ENCODE measurements at regions not wholly inside any gene's neighbourhood (a gene's known extent, or its start where the extent isn't known, plus 50 kb on each side); places are given as distances from the start of the nearest gene placed in this dataset.
"Not testable (repeated sequence)": the region's sequence is repeated elsewhere in the genome, so short reads cannot be mapped to it uniquely, and the experiment has no call there.

DNA sequence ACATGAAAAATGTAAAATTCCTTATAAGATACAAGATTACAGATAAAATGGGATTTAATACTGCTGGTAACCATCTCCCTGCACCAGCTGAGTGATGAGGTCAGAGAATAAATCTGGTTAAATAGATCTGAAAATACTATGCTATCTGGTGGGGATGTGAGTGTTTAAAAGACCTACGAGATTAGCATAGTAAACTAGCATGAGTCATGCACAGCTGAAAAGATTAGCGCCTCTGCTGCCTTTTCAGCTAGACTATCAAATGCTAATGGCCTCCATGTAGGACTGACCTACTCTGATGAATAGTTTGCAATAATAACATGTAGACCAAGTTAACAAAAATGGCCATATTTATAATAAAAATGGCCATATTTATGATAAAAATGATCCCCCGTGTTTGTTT lies 553.3 kb downstream of the C6orf118 start:
- no peak overlapping the region for H3K27ac ChIP-seq
- no peak for DNase-seq (ENCODE audit: low read depth, low spot score)

GRCh38 chr6:164753517-164753916 lies 555.9 kb downstream of the C6orf118 start:
- no peak overlapping the region for H3K27ac ChIP-seq
- DNase-seq (ENCODE audit: low read depth, low spot score) = peak; percentile 6

DNA sequence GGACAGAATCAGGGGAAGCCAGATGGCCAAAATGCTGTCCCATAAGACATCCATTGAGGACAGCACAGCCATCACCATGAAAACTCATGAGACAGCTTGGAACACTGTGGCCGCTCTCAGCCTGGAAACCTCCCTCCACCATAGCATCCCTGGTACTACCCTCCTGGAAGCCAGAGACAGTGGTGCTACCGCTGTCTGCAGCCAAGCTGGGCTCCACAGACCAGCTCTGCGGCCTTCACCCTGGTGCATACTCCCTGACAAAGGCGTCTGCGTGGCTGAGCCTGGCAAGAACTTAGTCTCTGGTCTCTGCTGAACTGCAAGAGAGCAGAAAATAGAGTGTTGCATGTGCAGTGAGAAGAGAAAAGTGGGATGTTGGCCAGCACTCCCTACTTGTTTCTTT lies 558.0 kb downstream of the C6orf118 start:
- DNase-seq (ENCODE audit: low read depth, low spot score) = no peak
- no peak overlapping the region for H3K27ac ChIP-seq

GRCh38 chr6:164750128-164750527 lies 559.3 kb downstream of the C6orf118 start:
- no peak overlapping the region for H3K27ac ChIP-seq
- DNase-seq (ENCODE audit: low read depth, low spot score) = no peak

DNA sequence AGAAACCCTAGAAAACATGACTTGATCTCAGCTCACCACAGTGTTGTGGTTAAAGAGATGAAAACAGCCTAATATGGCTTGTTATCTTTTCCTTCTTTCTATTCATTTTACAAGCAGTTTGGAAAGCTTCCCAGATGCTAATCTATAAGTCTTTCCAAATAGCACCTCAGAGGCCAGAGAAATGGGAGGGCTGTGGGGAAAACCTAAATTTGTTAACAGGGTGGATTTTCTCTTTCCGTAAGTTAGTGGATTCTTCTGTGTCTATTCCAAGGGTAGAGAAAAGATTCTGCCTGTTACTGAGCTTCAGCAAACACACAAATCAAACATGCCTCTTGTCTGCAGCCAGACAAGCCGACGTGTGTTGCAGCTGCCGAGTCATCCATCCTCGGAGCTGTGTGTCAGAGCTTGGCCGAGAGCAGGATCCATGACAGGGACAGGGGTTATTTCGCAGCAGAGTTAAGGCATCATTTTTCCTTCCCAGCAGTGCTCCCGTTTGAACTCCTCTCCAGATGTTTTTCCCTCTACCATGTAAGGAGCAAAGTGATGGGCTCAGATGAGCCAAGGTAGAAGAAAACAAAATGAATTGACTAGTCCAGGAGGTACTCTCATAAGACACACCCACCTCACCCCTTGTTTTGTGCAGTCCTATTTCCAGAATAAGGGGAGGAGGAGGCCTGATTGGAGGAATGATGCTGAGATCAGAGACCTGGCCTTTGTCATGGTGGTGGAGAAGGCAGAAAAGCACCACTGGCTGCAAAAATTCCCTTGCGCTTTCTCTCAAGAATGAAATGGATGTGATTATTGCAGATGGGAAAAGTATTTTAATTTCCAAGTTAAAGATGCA lies 560.0 kb downstream of the C6orf118 start:
- peak; percentile 10 for DNase-seq (ENCODE audit: low read depth, low spot score)
- no peak overlapping the region for H3K27ac ChIP-seq

DNA sequence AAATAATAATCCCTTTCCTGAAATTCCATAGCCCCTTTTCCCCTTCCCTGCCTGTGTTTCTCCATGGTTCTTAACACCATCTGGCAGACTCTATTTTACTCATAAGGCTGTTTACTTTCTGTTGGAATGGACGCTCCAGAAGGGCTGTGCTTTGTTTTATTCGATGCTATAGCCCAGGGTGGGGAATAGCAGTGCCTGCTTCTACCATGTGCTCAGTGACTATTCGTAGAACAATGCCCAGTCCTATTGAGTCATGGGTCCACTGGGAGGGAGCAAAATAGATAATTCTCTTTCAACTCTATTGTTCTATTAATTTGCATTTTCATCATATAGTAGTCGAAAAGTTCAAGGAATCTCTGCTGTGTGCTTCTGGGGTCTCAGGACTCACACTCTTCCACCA lies 565.1 kb downstream of the C6orf118 start:
- DNase-seq (ENCODE audit: low read depth, low spot score) = no peak
- H3K27ac ChIP-seq = no peak overlapping the region

GRCh38 chr6:164741938-164742451 lies 567.4 kb downstream of the C6orf118 start:
- no peak overlapping the region for H3K27ac ChIP-seq
- no peak for DNase-seq (ENCODE audit: low read depth, low spot score)

GRCh38 chr6:164736090-164736489 lies 573.3 kb downstream of the C6orf118 start:
- DNase-seq (ENCODE audit: low read depth, low spot score); H3K27ac ChIP-seq: not testable (repeated sequence)

GRCh38 chr6:164731539-164731938 lies 577.9 kb downstream of the C6orf118 start:
- DNase-seq (ENCODE audit: low read depth, low spot score) = no peak
- H3K27ac ChIP-seq = no peak overlapping the region

DNA sequence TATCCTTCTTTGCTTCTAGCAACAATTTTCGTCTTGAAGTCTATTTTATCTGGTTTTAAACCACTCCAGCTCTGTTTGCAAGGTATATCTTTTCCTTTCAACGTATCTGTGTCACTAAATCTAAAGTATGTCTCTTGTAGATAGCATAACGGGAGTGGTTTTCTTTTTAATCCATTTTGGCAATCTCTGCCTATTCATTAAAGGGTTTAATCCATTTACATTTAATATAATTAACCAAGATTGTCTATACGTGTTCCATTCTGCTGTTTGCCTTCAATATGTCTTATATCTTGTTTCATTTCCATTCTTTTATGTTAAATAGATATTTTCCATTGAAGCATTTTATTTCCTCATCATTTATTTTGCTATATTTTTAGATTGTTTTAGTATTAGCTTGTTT lies 587.9 kb downstream of the C6orf118 start:
- no peak overlapping the region for H3K27ac ChIP-seq
- no peak for DNase-seq (ENCODE audit: low read depth, low spot score)

DNA sequence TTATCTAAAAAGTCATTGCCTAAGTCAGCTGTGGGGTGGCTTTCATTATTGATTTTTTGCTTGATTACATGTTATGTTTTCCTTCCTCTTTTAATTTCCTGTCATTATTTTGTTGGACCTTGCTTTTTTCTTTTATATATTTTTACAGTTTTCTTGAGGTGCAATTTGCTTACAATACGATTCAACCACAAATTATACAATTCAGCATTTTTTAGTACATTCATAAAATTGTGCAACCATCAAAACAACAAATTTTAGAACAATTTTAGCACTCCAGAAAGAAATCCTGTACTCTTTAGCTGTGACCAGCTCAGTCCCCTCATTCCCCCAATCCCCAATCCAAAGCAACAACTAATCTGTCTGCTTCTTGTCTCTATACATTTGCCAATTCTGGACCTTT lies 608.9 kb downstream of the C6orf118 start:
- H3K27ac ChIP-seq = no peak overlapping the region
- no peak for DNase-seq (ENCODE audit: low read depth, low spot score)

GRCh38 chr6:164695896-164696295 lies 613.5 kb downstream of the C6orf118 start:
- DNase-seq (ENCODE audit: low read depth, low spot score) = no peak
- H3K27ac ChIP-seq = no peak overlapping the region

- no peak for DNase-seq (ENCODE audit: low read depth, low spot score)
- H3K27ac ChIP-seq = no peak overlapping the region
Observed at GRCh38 chr6:164694386-164694785, 615.0 kb downstream of the C6orf118 start.

DNA sequence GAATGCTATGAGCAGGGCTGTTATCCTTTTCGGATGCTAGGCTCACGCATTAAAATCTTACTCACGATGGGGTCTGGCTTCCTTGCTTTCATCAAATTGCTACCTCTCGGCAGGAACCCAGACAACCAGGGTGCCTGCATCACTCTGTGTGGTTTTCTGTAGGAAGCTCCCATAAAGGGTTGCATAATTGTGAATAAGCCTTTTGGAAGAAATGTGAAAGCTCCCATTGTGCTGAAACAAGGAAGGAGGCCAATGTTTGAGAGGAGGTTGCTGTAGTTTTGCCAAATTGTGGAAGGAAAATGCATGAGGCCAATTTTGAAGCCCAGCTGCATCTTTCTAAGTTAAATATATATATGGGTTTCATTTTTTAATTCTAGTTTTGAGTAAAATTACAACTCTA lies 615.5 kb downstream of the C6orf118 start:
- H3K27ac ChIP-seq = no peak overlapping the region
- no peak for DNase-seq (ENCODE audit: low read depth, low spot score)

GRCh38 chr6:164692772-164693510 lies 616.5 kb downstream of the C6orf118 start:
- DNase-seq (ENCODE audit: low read depth, low spot score) = no peak
- H3K27ac ChIP-seq = no peak overlapping the region

GRCh38 chr6:164690702-164691500 lies 618.5 kb downstream of the C6orf118 start:
- no peak for DNase-seq (ENCODE audit: low read depth, low spot score)
- H3K27ac ChIP-seq = no peak overlapping the region

DNA sequence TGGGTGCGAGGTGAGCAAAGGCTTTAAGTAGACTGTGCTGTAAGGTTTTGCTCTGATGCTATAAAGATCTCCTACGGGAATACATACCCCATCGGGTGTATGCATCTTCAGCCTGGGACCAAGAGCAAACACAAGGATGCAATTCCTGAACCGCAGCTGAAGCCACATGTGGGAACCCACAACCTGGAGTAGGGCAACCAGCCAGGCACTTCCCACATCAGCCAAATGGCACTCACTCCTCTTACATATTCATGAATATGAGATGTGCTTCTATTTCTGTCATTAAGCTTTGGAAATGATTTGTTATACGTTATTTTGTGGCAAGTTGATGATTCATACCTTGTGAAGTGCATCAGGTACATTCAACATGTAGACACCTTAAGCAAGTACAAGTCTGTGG lies 619.2 kb downstream of the C6orf118 start:
- no peak overlapping the region for H3K27ac ChIP-seq
- no peak for DNase-seq (ENCODE audit: low read depth, low spot score)

GRCh38 chr6:164665328-164665727 lies 644.1 kb downstream of the C6orf118 start:
- no peak overlapping the region for H3K27ac ChIP-seq
- DNase-seq (ENCODE audit: low read depth, low spot score) = no peak

DNA sequence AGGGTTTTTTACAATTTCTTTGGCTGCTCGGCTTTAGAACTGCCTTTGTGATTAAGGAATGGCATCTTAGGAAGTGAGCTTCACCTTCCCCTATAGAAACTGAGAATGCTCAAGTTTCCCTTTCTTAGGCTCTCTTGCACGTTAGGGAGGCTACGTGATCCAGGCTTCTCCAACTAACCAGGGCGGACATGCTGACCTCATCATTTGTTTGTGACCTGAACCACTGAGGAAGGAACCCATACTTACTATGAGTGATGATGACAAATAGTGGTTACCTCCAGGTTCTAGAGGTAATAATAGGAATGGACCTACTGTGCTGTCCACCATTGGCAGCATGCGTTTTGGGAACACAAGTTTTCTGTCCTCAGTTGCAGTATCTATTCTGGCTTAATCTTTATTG lies 645.8 kb downstream of the C6orf118 start:
- no peak for DNase-seq (ENCODE audit: low read depth, low spot score)
- no peak overlapping the region for H3K27ac ChIP-seq

DNA sequence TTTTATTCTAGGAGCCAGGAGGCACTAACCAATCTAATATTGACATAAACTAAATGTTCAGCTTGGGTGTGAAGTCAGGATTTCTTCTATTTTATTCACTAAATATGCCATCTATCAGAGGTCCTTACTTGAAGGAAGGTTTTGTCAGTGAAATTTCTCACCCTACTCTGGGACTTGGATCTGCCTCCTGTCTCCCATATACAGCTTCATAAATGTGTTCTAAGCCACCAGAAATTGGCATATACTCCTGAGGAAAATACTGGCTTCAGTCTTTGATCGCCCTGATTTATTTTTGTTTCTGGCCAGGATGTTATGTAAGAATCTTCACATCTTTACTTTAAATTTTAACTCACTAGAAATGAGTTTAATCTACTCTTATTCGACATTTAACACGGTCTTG lies 647.7 kb downstream of the C6orf118 start:
- H3K27ac ChIP-seq = no peak overlapping the region
- no peak for DNase-seq (ENCODE audit: low read depth, low spot score)

GRCh38 chr6:164660781-164661180 lies 648.6 kb downstream of the C6orf118 start:
- no peak overlapping the region for H3K27ac ChIP-seq
- DNase-seq (ENCODE audit: low read depth, low spot score) = no peak

Measured in epithelial cell of prostate (primary cell).